ENCODE measurements at regions not wholly inside any gene's neighbourhood (a gene's known extent, or its start where the extent isn't known, plus 50 kb on each side); places are given as distances from the start of the nearest gene placed in this dataset.

DNA sequence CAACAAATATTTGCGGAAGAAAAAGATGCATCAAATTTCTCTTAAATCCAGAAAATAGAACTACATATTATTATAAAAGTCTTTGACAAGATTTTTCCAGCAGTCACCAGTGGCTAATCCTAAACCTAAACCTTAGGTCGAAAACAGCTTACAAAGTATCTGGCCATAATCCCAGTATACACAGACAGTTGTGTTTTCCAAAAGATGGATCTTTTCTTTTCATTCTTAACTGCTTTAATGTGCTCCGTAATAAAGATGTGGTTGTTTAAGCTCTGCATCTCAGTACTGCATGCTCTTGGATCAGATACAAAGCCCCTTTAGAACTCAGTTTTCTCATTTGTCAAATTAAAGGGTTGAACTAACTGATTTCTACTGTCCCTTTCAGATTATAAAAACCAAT lies 247.8 kb downstream of the TXNL1 start:
- Mint-ChIP-seq H3K36me3 (ENCODE audit: insufficient read depth in 1 of 3, low read depth in 3 of 3) (no peaks in the 10 kb centered on the region), H3K27ac (no peak overlapping the region), H3K4me3 (no peak overlapping the region), H3K9me3 (no peaks in the 10 kb centered on the region), H3K4me1 (peaks cover 0 to 11% of the 10 kb centered on the region in 2 experiments; a peak in 2 of 4 replicates), H3K27me3 (ENCODE audit: low read depth) (no peaks in the 10 kb centered on the region; the same call in 1 of the 2 replicates)
- H4K20me1 ChIP-seq (ENCODE audit: control insufficient read depth, insufficient read depth, insufficient read length) = no peaks in the 10 kb centered on the region
- no peak overlapping the region for H3K27ac ChIP-seq (ENCODE audit: insufficient read length, low read depth, low read length)
- H2BK20ac ChIP-seq (ENCODE audit: low read depth, low read length, poor library complexity, severe bottlenecking) = no peak overlapping the region
- H3K23me2 ChIP-seq (ENCODE audit: insufficient read length, low read depth, low read length, poor library complexity, severe bottlenecking) = no peaks in the 10 kb centered on the region
- no peak overlapping the region for H2BK12ac ChIP-seq (ENCODE audit: insufficient read length, low read depth, low read length)
- H2BK120ac ChIP-seq (ENCODE audit: low read depth, low read length, poor library complexity, severe bottlenecking) = no peak overlapping the region
- H2BK5ac ChIP-seq (ENCODE audit: insufficient read length, low read length) = no peak overlapping the region
- H3K14ac ChIP-seq (ENCODE audit: insufficient read depth, low read length) = no peak overlapping the region
- no peak overlapping the region for H4K5ac ChIP-seq (ENCODE audit: insufficient read length, low read depth, low read length)
- H3K23ac ChIP-seq (ENCODE audit: insufficient read length, low read depth, low read length) = no peak overlapping the region
- H2AFZ ChIP-seq (ENCODE audit: low read length) = no peak overlapping the region
- H3K79me1 ChIP-seq (ENCODE audit: insufficient read depth, low read depth, low read length, poor library complexity, severe bottlenecking) = no peaks in the 10 kb centered on the region
- H3K79me2 ChIP-seq (ENCODE audit: insufficient read depth, low read length) = no peaks in the 10 kb centered on the region
- H3K56ac ChIP-seq (ENCODE audit: insufficient read length, low read depth, low read length) = no peak overlapping the region
- H4K8ac ChIP-seq (replicated peaks; ENCODE audit: insufficient read length, low read depth, low read length) = no peak overlapping the region
- H2AK5ac ChIP-seq (ENCODE audit: insufficient read length, low read length) = no peak overlapping the region
- H3K9ac ChIP-seq (ENCODE audit: extremely low read depth, insufficient read length, low read length) = no peak overlapping the region
- H3K4me1 ChIP-seq (ENCODE audit: insufficient read depth, low read length) = no peaks in the 10 kb centered on the region
- H3K4ac ChIP-seq (ENCODE audit: low read depth, low read length) = no peak overlapping the region
- TF ChIP-seq, protein P1, sequence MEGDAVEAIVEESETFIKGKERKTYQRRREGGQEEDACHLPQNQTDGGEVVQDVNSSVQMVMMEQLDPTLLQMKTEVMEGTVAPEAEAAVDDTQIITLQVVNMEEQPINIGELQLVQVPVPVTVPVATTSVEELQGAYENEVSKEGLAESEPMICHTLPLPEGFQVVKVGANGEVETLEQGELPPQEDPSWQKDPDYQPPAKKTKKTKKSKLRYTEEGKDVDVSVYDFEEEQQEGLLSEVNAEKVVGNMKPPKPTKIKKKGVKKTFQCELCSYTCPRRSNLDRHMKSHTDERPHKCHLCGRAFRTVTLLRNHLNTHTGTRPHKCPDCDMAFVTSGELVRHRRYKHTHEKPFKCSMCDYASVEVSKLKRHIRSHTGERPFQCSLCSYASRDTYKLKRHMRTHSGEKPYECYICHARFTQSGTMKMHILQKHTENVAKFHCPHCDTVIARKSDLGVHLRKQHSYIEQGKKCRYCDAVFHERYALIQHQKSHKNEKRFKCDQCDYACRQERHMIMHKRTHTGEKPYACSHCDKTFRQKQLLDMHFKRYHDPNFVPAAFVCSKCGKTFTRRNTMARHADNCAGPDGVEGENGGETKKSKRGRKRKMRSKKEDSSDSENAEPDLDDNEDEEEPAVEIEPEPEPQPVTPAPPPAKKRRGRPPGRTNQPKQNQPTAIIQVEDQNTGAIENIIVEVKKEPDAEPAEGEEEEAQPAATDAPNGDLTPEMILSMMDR (conservative IDR thresholded peaks at IDR 0.05) = no peak
- no peaks in the 10 kb centered on the region for H3K9me3 ChIP-seq (ENCODE audit: control insufficient read depth, low read depth, low read length)
- H2BK15ac ChIP-seq (ENCODE audit: low read depth, low read length) = no peak overlapping the region
- no peak overlapping the region for H3K18ac ChIP-seq (ENCODE audit: insufficient read length, low read depth, low read length)
- no peak overlapping the region for H4K91ac ChIP-seq (ENCODE audit: insufficient read length, low read depth, low read length)
- H3K4me2 ChIP-seq (ENCODE audit: insufficient read depth, insufficient read length, low read length) = no peak overlapping the region
- DNase-seq = no peak
- no peaks in the 10 kb centered on the region for H3K27me3 ChIP-seq (ENCODE audit: insufficient read depth, low read length)
- no CpG with 5 or more reads among the region's 3 CpGs for WGBS (ENCODE audit: extremely low coverage, insufficient read length, low lambda C conversion rate)
- no peak overlapping the region for H3T11ph ChIP-seq (ENCODE audit: low read length)
